ENCODE measurements at regions not wholly inside any gene's neighbourhood (a gene's known extent, or its start where the extent isn't known, plus 50 kb on each side); places are given as distances from the start of the nearest gene placed in this dataset.

GRCh38 chr5:71887680-71888079, 168.6 kb downstream of the CARTPT start:
- Mint-ChIP-seq H3K27ac (peak overlapping the region in 1 of 6 donors; percentile 27), H3K27me3 (ENCODE audit: low read depth in 3 of 3) (peaks cover 3 to 21% (median 12%) of the 10 kb centered on the region in 3 donors), H3K36me3 (no peaks in the 10 kb centered on the region), H3K4me3 (peak overlapping the region in 3 of 5 donors; percentile 12 to 60 (median 25)), H3K4me1 (no peaks in the 10 kb centered on the region), H3K9me3 (peaks cover 0 to 2% (median 0%) of the 10 kb centered on the region in 6 donors)
- DNase-seq, result peak; percentile 12 to 49 (median 25)

GRCh38 chr5:71891406-71891805, 172.3 kb downstream of the CARTPT start:
- no peaks in the 10 kb centered on the region for H3K4me1 Mint-ChIP-seq
- no peaks in the 10 kb centered on the region for H3K36me3 Mint-ChIP-seq
- H3K27me3 Mint-ChIP-seq (ENCODE audit: low read depth in 3 of 3), result peaks cover 3 to 16% (median 10%) of the 10 kb centered on the region in 3 donors
- no peak overlapping the region for H3K27ac Mint-ChIP-seq
- H3K9me3 Mint-ChIP-seq, result peaks cover 0 to 4% (median 0%) of the 10 kb centered on the region in 6 donors
- DNase-seq, result no peak
- no peak overlapping the region for H3K4me3 Mint-ChIP-seq

GRCh38 chr5:71891856-71892255, 172.8 kb downstream of the CARTPT start:
- Mint-ChIP-seq H3K4me1 (no peaks in the 10 kb centered on the region), H3K36me3 (no peaks in the 10 kb centered on the region), H3K4me3 (no peak overlapping the region), H3K9me3 (peaks cover 0 to 4% (median 0%) of the 10 kb centered on the region in 6 donors), H3K27ac (no peak overlapping the region), H3K27me3 (ENCODE audit: low read depth in 3 of 3) (peaks cover 3 to 16% (median 10%) of the 10 kb centered on the region in 3 donors)
- no peak for DNase-seq

GRCh38 chr5:71892641-71893365, 173.7 kb downstream of the CARTPT start:
- DNase-seq, result no peak
- Mint-ChIP-seq H3K9me3 (peaks cover 0 to 4% (median 0%) of the 10 kb centered on the region in 6 donors), H3K4me3 (no peak overlapping the region), H3K27me3 (ENCODE audit: low read depth in 3 of 3) (peaks cover 3 to 16% (median 10%) of the 10 kb centered on the region in 3 donors), H3K4me1 (no peaks in the 10 kb centered on the region), H3K36me3 (no peaks in the 10 kb centered on the region), H3K27ac (no peak overlapping the region)

GRCh38 chr5:71893451-71893850, 174.4 kb downstream of the CARTPT start:
- no peaks in the 10 kb centered on the region for H3K36me3 Mint-ChIP-seq

GRCh38 chr5:71894091-71894490, 175.0 kb downstream of the CARTPT start:
- Mint-ChIP-seq H3K9me3 (peaks cover 0 to 7% (median 0%) of the 10 kb centered on the region in 6 donors), H3K4me3 (no peak overlapping the region), H3K4me1 (no peaks in the 10 kb centered on the region), H3K27ac (no peak overlapping the region), H3K27me3 (ENCODE audit: low read depth in 3 of 3) (peaks cover 5 to 14% (median 7%) of the 10 kb centered on the region in 3 donors), H3K36me3 (no peaks in the 10 kb centered on the region)
- no peak for DNase-seq

More at GRCh38 chr5:71893451-71893850, 174.4 kb downstream of the CARTPT start:
- no peak for DNase-seq
- no peaks in the 10 kb centered on the region for H3K4me1 Mint-ChIP-seq
- no peak overlapping the region for H3K27ac Mint-ChIP-seq
- H3K27me3 Mint-ChIP-seq (ENCODE audit: low read depth in 3 of 3), result peaks cover 5 to 14% (median 9%) of the 10 kb centered on the region in 3 donors
- H3K9me3 Mint-ChIP-seq, result peaks cover 0 to 7% (median 0%) of the 10 kb centered on the region in 6 donors
- no peak overlapping the region for H3K4me3 Mint-ChIP-seq

- H3K27me3 Mint-ChIP-seq (ENCODE audit: low read depth in 3 of 3), result peaks cover 3 to 5% (median 4%) of the 10 kb centered on the region in 3 donors
- H3K36me3 Mint-ChIP-seq, result no peaks in the 10 kb centered on the region
- no peaks in the 10 kb centered on the region for H3K4me1 Mint-ChIP-seq
- no peak overlapping the region for H3K27ac Mint-ChIP-seq
- no peak overlapping the region for H3K4me3 Mint-ChIP-seq
- H3K9me3 Mint-ChIP-seq, result peaks cover 0 to 7% (median 0%) of the 10 kb centered on the region in 6 donors
- DNase-seq, result no peak
Observed at GRCh38 chr5:71895546-71895945, 176.5 kb downstream of the CARTPT start.

- no peak overlapping the region for H3K27ac Mint-ChIP-seq
- DNase-seq, result no peak
- H3K4me1 Mint-ChIP-seq, result no peaks in the 10 kb centered on the region
- H3K27me3 Mint-ChIP-seq (ENCODE audit: low read depth in 3 of 3), result peaks cover 0 to 2% (median 0%) of the 10 kb centered on the region in 3 donors
- H3K4me3 Mint-ChIP-seq, result no peak overlapping the region
- peaks cover 0 to 7% (median 0%) of the 10 kb centered on the region in 6 donors for H3K9me3 Mint-ChIP-seq
- no peaks in the 10 kb centered on the region for H3K36me3 Mint-ChIP-seq
Observed at GRCh38 chr5:71899865-71900342, 180.8 kb downstream of the CARTPT start.

GRCh38 chr5:71903808-71904207, 184.7 kb downstream of the CARTPT start:
- Mint-ChIP-seq H3K27ac (no peak overlapping the region), H3K9me3 (peaks cover 0 to 7% (median 0%) of the 10 kb centered on the region in 6 donors), H3K36me3 (no peaks in the 10 kb centered on the region), H3K27me3 (ENCODE audit: low read depth in 3 of 3) (peaks cover 0 to 2% (median 2%) of the 10 kb centered on the region in 3 donors), H3K4me1 (no peaks in the 10 kb centered on the region), H3K4me3 (no peak overlapping the region)
- DNase-seq, result no peak

- no peaks in the 10 kb centered on the region for H3K36me3 Mint-ChIP-seq
- no peaks in the 10 kb centered on the region for H3K4me1 Mint-ChIP-seq
- H3K27ac Mint-ChIP-seq, result no peak overlapping the region
- peaks cover 0 to 2% (median 2%) of the 10 kb centered on the region in 3 donors for H3K27me3 Mint-ChIP-seq (ENCODE audit: low read depth in 3 of 3)
- no peak overlapping the region for H3K4me3 Mint-ChIP-seq
- DNase-seq, result no peak
- H3K9me3 Mint-ChIP-seq, result peaks cover 0 to 7% (median 0%) of the 10 kb centered on the region in 6 donors
Observed at GRCh38 chr5:71904852-71905251, 185.8 kb downstream of the CARTPT start.

- H3K4me3 Mint-ChIP-seq, result no peak overlapping the region
- no peak for DNase-seq
- peaks cover 0 to 2% (median 2%) of the 10 kb centered on the region in 3 donors for H3K27me3 Mint-ChIP-seq (ENCODE audit: low read depth in 3 of 3)
- no peaks in the 10 kb centered on the region for H3K36me3 Mint-ChIP-seq
- H3K9me3 Mint-ChIP-seq, result peaks cover 0 to 7% (median 0%) of the 10 kb centered on the region in 6 donors
- H3K4me1 Mint-ChIP-seq, result no peaks in the 10 kb centered on the region
- no peak overlapping the region for H3K27ac Mint-ChIP-seq
Observed at GRCh38 chr5:71905834-71906711, 187.0 kb downstream of the CARTPT start.

GRCh38 chr5:71907001-71907588, 188.0 kb downstream of the CARTPT start:
- H3K4me1 Mint-ChIP-seq, result no peaks in the 10 kb centered on the region
- no peak overlapping the region for H3K4me3 Mint-ChIP-seq
- H3K27me3 Mint-ChIP-seq (ENCODE audit: low read depth in 3 of 3), result peaks cover 0 to 2% (median 2%) of the 10 kb centered on the region in 3 donors
- H3K27ac Mint-ChIP-seq, result no peak overlapping the region
- no peak for DNase-seq
- no peaks in the 10 kb centered on the region for H3K36me3 Mint-ChIP-seq
- H3K9me3 Mint-ChIP-seq, result peaks cover 0 to 7% (median 0%) of the 10 kb centered on the region in 6 donors

- H3K4me3 Mint-ChIP-seq, result no peak overlapping the region
- no peaks in the 10 kb centered on the region for H3K4me1 Mint-ChIP-seq
- no peak overlapping the region for H3K27ac Mint-ChIP-seq
- peaks cover 0 to 2% (median 2%) of the 10 kb centered on the region in 3 donors for H3K27me3 Mint-ChIP-seq (ENCODE audit: low read depth in 3 of 3)
- no peak for DNase-seq
- peaks cover 0 to 7% (median 0%) of the 10 kb centered on the region in 6 donors for H3K9me3 Mint-ChIP-seq
- H3K36me3 Mint-ChIP-seq, result no peaks in the 10 kb centered on the region
Observed at GRCh38 chr5:71907608-71908145, 188.6 kb downstream of the CARTPT start.
